Common myeloid progenitor, CD34-positive (primary cell): ENCODE measurements at regions not wholly inside any gene's neighbourhood (a gene's known extent, or its start where the extent isn't known, plus 50 kb on each side); places are given as distances from the start of the nearest gene placed in this dataset.

ENCODE experiments used
- CTCF ChIA-PET: fragments of 350-600 bp; sonication (Branson Sonifier 250); formaldehyde crosslinking; loops from one replicate; lab custom pipeline; 2021; ENCODE audit warnings: antibody characterized with exemption; lab: Charles Lee
- POLR2A ChIA-PET: fragments of 350-600 bp; sonication (Branson Sonifier 250); formaldehyde crosslinking; loops from one replicate; lab custom pipeline; 2021; ENCODE audit warnings: antibody characterized with exemption; lab: Charles Lee
- DNase-seq, 3 donors: peaks; one replicate each; pipeline versions ENCODE4 v3.0.0 to v3.0.0-alpha.2; 2013
- H3K27ac ChIP-seq, 2 experiments: 1 replicate in 1 of 2; 2 replicates in 1 of 2; pipeline ENCODE4 v1.7.0; 2013; ENCODE audit warnings: inconsistent platforms in 2 of 2, low read length in 2 of 2, mild to moderate bottlenecking in 2 of 2, low read depth in 1 of 2, moderate library complexity in 1 of 2; ENCODE audit not compliant: severe bottlenecking in 2 of 2, insufficient read depth in 1 of 2, poor library complexity in 1 of 2
- H3K27me3 ChIP-seq, 5 experiments: replicated peaks in 2 of 5; 1 replicate in 3 of 5; 2 replicates in 2 of 5; pipeline versions ENCODE4 v1.6.1 to v1.7.0; 2013; ENCODE audit warnings: low read length in 4 of 5, mild to moderate bottlenecking in 2 of 5, moderate library complexity in 2 of 5, inconsistent platforms in 1 of 5; ENCODE audit not compliant: insufficient read depth in 5 of 5, control insufficient read depth in 4 of 5
- H3K36me3 ChIP-seq, 4 experiments: 1 replicate in 2 of 4; 2 replicates in 2 of 4; pipeline versions ENCODE4 v1.6.1 to v1.7.0; 2013; ENCODE audit warnings: low read length in 3 of 4, control low read depth in 1 of 4, mild to moderate bottlenecking in 1 of 4; ENCODE audit not compliant: control insufficient read depth in 4 of 4, insufficient read depth in 4 of 4
- H3K4me1 ChIP-seq, 4 experiments: 1 replicate in 3 of 4; 2 replicates in 1 of 4; pipeline versions ENCODE4 v1.6.1 to v1.7.1; 2013; ENCODE audit warnings: low read length in 3 of 4, mild to moderate bottlenecking in 3 of 4, control low read depth in 1 of 4, inconsistent platforms in 1 of 4, moderate library complexity in 1 of 4; ENCODE audit not compliant: control insufficient read depth in 4 of 4, insufficient read depth in 4 of 4; ENCODE audit errors: control extremely low read depth in 1 of 4
- H3K4me3 ChIP-seq, 7 experiments: 1 replicate in 4 of 7; 2 replicates in 3 of 7; pipeline versions ENCODE4 v1.5.1 to v1.7.0; 2013; ENCODE audit warnings: mild to moderate bottlenecking in 7 of 7, low read length in 6 of 7, moderate library complexity in 6 of 7, inconsistent platforms in 2 of 7, low read depth in 2 of 7, control low read depth in 1 of 7; ENCODE audit not compliant: insufficient read depth in 4 of 7, control insufficient read depth in 1 of 7; ENCODE audit errors: extremely low read depth in 1 of 7
- H3K9me3 ChIP-seq, 5 experiments: 1 replicate in 4 of 5; 2 replicates in 1 of 5; pipeline versions ENCODE4 v1.6.1 to v1.7.1; 2013; ENCODE audit warnings: low read length in 4 of 5, mild to moderate bottlenecking in 2 of 5, inconsistent platforms in 1 of 5, low read depth in 1 of 5, moderate library complexity in 1 of 5; ENCODE audit not compliant: control insufficient read depth in 4 of 5, insufficient read depth in 2 of 5; ENCODE audit errors: control extremely low read depth in 1 of 5
- WGBS: methylation state at CpG from one replicate; pipeline ENCODE4 v1.1.5; 2013; ENCODE audit not compliant: insufficient coverage; 5-methylcytosine and 5-hydroxymethylcytosine counted together

GRCh38 chr18:22639561-22639960 lies 221.8 kb upstream of the CTAGE1 start:
- Histone ChIP-seq H3K4me3 (no peak overlapping the region), H3K36me3 (no peaks in the 10 kb centered on the region), H3K27ac (no peak overlapping the region), H3K27me3 (no peaks in the 10 kb centered on the region), H3K4me1 (no peaks in the 10 kb centered on the region), H3K9me3 (peaks cover 0 to 3% (median 0%) of the 10 kb centered on the region in 5 experiments)
- ChIA-PET POLR2A (no interaction called here), CTCF (no interaction called here)
- DNase-seq: no peak
- no CpG with 5 or more reads among the region's 10 CpGs for WGBS

- POLR2A ChIA-PET: no interaction called here
- H3K27ac ChIP-seq: no peak overlapping the region
- no peak for DNase-seq
- no peak overlapping the region for H3K4me3 ChIP-seq
- H3K9me3 ChIP-seq: peaks cover 0 to 3% (median 0%) of the 10 kb centered on the region in 5 experiments
- no peaks in the 10 kb centered on the region for H3K27me3 ChIP-seq
- no peaks in the 10 kb centered on the region for H3K36me3 ChIP-seq
- WGBS: 91% methylated on average over 4 of the region's 4 CpGs
- CTCF ChIA-PET: no interaction called here
- H3K4me1 ChIP-seq: no peaks in the 10 kb centered on the region
Observed at GRCh38 chr18:22640281-22640842, 222.6 kb upstream of the CTAGE1 start.

GRCh38 chr18:22641958-22642357 lies 224.2 kb upstream of the CTAGE1 start:
- H3K4me3 ChIP-seq: no peak overlapping the region
- peaks cover 0 to 3% (median 0%) of the 10 kb centered on the region in 5 experiments for H3K9me3 ChIP-seq
- DNase-seq: no peak
- POLR2A ChIA-PET: no interaction called here
- no peak overlapping the region for H3K27ac ChIP-seq
- CTCF ChIA-PET: no interaction called here
- no peaks in the 10 kb centered on the region for H3K36me3 ChIP-seq
- no peaks in the 10 kb centered on the region for H3K27me3 ChIP-seq
- H3K4me1 ChIP-seq: no peaks in the 10 kb centered on the region
- WGBS: 93% methylated on average over 4 of the region's 4 CpGs

GRCh38 chr18:22643731-22644130 lies 226.0 kb upstream of the CTAGE1 start:
- Histone ChIP-seq H3K27me3 (no peaks in the 10 kb centered on the region), H3K4me3 (no peak overlapping the region), H3K9me3 (no peaks in the 10 kb centered on the region), H3K27ac (no peak overlapping the region), H3K4me1 (no peaks in the 10 kb centered on the region), H3K36me3 (no peaks in the 10 kb centered on the region)
- WGBS: no CpG with 5 or more reads among the region's 2 CpGs
- CTCF ChIA-PET: no interaction called here
- no peak for DNase-seq
- POLR2A ChIA-PET: no interaction called here

- no peaks in the 10 kb centered on the region for H3K36me3 ChIP-seq
- H3K4me3 ChIP-seq: no peak overlapping the region
- H3K4me1 ChIP-seq: no peaks in the 10 kb centered on the region
- no peak overlapping the region for H3K27ac ChIP-seq
- ChIA-PET POLR2A (no interaction called here), CTCF (no interaction called here)
- H3K27me3 ChIP-seq: no peaks in the 10 kb centered on the region
- H3K9me3 ChIP-seq: peaks cover 0 to 8% (median 3%) of the 10 kb centered on the region in 5 experiments
- no peak for DNase-seq
Observed at GRCh38 chr18:22650247-22650646, 232.5 kb upstream of the CTAGE1 start.

- Histone ChIP-seq H3K9me3 (peaks cover under 1 to 22% (median 6%) of the 10 kb centered on the region in 5 experiments), H3K27ac (no peak overlapping the region), H3K4me1 (no peaks in the 10 kb centered on the region), H3K36me3 (no peaks in the 10 kb centered on the region), H3K4me3 (no peak overlapping the region), H3K27me3 (no peaks in the 10 kb centered on the region)
- no CpG with 5 or more reads among the region's 1 CpG for WGBS
- CTCF ChIA-PET: no interaction called here
- POLR2A ChIA-PET: no interaction called here
- DNase-seq: no peak
Observed at GRCh38 chr18:22657619-22658018, 239.9 kb upstream of the CTAGE1 start.

GRCh38 chr18:22658318-22658717 lies 240.6 kb upstream of the CTAGE1 start:
- 75% methylated on average over 1 of the region's 2 CpGs for WGBS
- DNase-seq: no peak
- H3K4me1 ChIP-seq: no peaks in the 10 kb centered on the region
- H3K4me3 ChIP-seq: no peak overlapping the region
- H3K9me3 ChIP-seq: peaks cover 2 to 24% (median 6%) of the 10 kb centered on the region in 5 experiments
- ChIA-PET POLR2A (no interaction called here), CTCF (no interaction called here)
- no peaks in the 10 kb centered on the region for H3K27me3 ChIP-seq
- no peaks in the 10 kb centered on the region for H3K36me3 ChIP-seq
- no peak overlapping the region for H3K27ac ChIP-seq
